ENCODE measurements at regions not wholly inside any gene's neighbourhood (a gene's known extent, or its start where the extent isn't known, plus 50 kb on each side); places are given as distances from the start of the nearest gene placed in this dataset.
"Not testable (repeated sequence)": the region's sequence is repeated elsewhere in the genome, so short reads cannot be mapped to it uniquely, and the experiment has no call there.

- H3K27ac ChIP-seq (ENCODE audit: low read depth in 2 of 2, low read length in 2 of 2): no peak overlapping the region
- peaks cover 0 to 2% of the 10 kb centered on the region in 2 donors for H3K4me1 ChIP-seq (ENCODE audit: control insufficient read depth in 2 of 2, insufficient read depth in 2 of 2, low read length in 2 of 2)
These were observed 63.0 kb downstream of the HLX start for GRCh38 chr1:220942278-220942677.

GRCh38 chr1:220942914-220943313 lies 63.7 kb downstream of the HLX start:
- H3K4me3 ChIP-seq (ENCODE audit: low read length in 2 of 2); H3K9me3 ChIP-seq (ENCODE audit: control insufficient read depth in 2 of 2, low read length in 2 of 2); H3K27ac ChIP-seq (ENCODE audit: low read depth in 2 of 2, low read length in 2 of 2); H3K36me3 ChIP-seq (ENCODE audit: control insufficient read depth in 2 of 2, insufficient read depth in 2 of 2, low read length in 2 of 2); H3K9ac ChIP-seq (ENCODE audit: low read depth in 1 of 2, low read length in 2 of 2); H3K27me3 ChIP-seq (ENCODE audit: control insufficient read depth in 2 of 2, insufficient read depth in 2 of 2, low read length in 2 of 2); H3K4me1 ChIP-seq (ENCODE audit: control insufficient read depth in 2 of 2, insufficient read depth in 2 of 2, low read length in 2 of 2): not testable (repeated sequence)

More at GRCh38 chr1:220942278-220942677, 63.0 kb downstream of the HLX start:
- no peak overlapping the region for H3K9ac ChIP-seq (ENCODE audit: low read depth in 1 of 2, low read length in 2 of 2)
- H3K4me3 ChIP-seq (ENCODE audit: low read length in 2 of 2): no peak overlapping the region
- no peaks in the 10 kb centered on the region for H3K9me3 ChIP-seq (ENCODE audit: control insufficient read depth in 2 of 2, low read length in 2 of 2)
- no peaks in the 10 kb centered on the region for H3K36me3 ChIP-seq (ENCODE audit: control insufficient read depth in 2 of 2, insufficient read depth in 2 of 2, low read length in 2 of 2)
- no peaks in the 10 kb centered on the region for H3K27me3 ChIP-seq (ENCODE audit: control insufficient read depth in 2 of 2, insufficient read depth in 2 of 2, low read length in 2 of 2)

GRCh38 chr1:220943319-220943996 lies 64.2 kb downstream of the HLX start:
- H3K27me3 ChIP-seq (ENCODE audit: control insufficient read depth in 2 of 2, insufficient read depth in 2 of 2, low read length in 2 of 2): no peaks in the 10 kb centered on the region
- H3K4me3 ChIP-seq (ENCODE audit: low read length in 2 of 2): no peak overlapping the region
- no peaks in the 10 kb centered on the region for H3K36me3 ChIP-seq (ENCODE audit: control insufficient read depth in 2 of 2, insufficient read depth in 2 of 2, low read length in 2 of 2)
- no peak overlapping the region for H3K27ac ChIP-seq (ENCODE audit: low read depth in 2 of 2, low read length in 2 of 2)
- no peaks in the 10 kb centered on the region for H3K9me3 ChIP-seq (ENCODE audit: control insufficient read depth in 2 of 2, low read length in 2 of 2)
- H3K4me1 ChIP-seq (ENCODE audit: control insufficient read depth in 2 of 2, insufficient read depth in 2 of 2, low read length in 2 of 2): peaks cover 0 to 2% of the 10 kb centered on the region in 2 donors
- H3K9ac ChIP-seq (ENCODE audit: low read depth in 1 of 2, low read length in 2 of 2): no peak overlapping the region

- Histone ChIP-seq H3K9me3 (ENCODE audit: control insufficient read depth in 2 of 2, low read length in 2 of 2) (no peaks in the 10 kb centered on the region), H3K9ac (ENCODE audit: low read depth in 1 of 2, low read length in 2 of 2) (no peak overlapping the region), H3K4me1 (ENCODE audit: control insufficient read depth in 2 of 2, insufficient read depth in 2 of 2, low read length in 2 of 2) (no peaks in the 10 kb centered on the region), H3K27me3 (ENCODE audit: control insufficient read depth in 2 of 2, insufficient read depth in 2 of 2, low read length in 2 of 2) (no peaks in the 10 kb centered on the region), H3K36me3 (ENCODE audit: control insufficient read depth in 2 of 2, insufficient read depth in 2 of 2, low read length in 2 of 2) (no peaks in the 10 kb centered on the region), H3K27ac (ENCODE audit: low read depth in 2 of 2, low read length in 2 of 2) (no peak overlapping the region), H3K4me3 (ENCODE audit: low read length in 2 of 2) (no peak overlapping the region)
These were observed 71.3 kb downstream of the HLX start for GRCh38 chr1:220950576-220950975.

- no peak overlapping the region for H3K4me3 ChIP-seq (ENCODE audit: low read length in 2 of 2)
- H3K9ac ChIP-seq (ENCODE audit: low read depth in 1 of 2, low read length in 2 of 2): no peak overlapping the region
- H3K4me1 ChIP-seq (ENCODE audit: control insufficient read depth in 2 of 2, insufficient read depth in 2 of 2, low read length in 2 of 2): no peaks in the 10 kb centered on the region
- no peak overlapping the region for H3K27ac ChIP-seq (ENCODE audit: low read depth in 2 of 2, low read length in 2 of 2)
- H3K27me3 ChIP-seq (ENCODE audit: control insufficient read depth in 2 of 2, insufficient read depth in 2 of 2, low read length in 2 of 2): no peaks in the 10 kb centered on the region
- no peaks in the 10 kb centered on the region for H3K9me3 ChIP-seq (ENCODE audit: control insufficient read depth in 2 of 2, low read length in 2 of 2)
- H3K36me3 ChIP-seq (ENCODE audit: control insufficient read depth in 2 of 2, insufficient read depth in 2 of 2, low read length in 2 of 2): no peaks in the 10 kb centered on the region
These were observed 73.9 kb downstream of the HLX start for GRCh38 chr1:220952961-220953643.

- Histone ChIP-seq H3K9ac (ENCODE audit: low read depth in 1 of 2, low read length in 2 of 2) (no peak overlapping the region), H3K9me3 (ENCODE audit: control insufficient read depth in 2 of 2, low read length in 2 of 2) (no peaks in the 10 kb centered on the region), H3K4me3 (ENCODE audit: low read length in 2 of 2) (no peak overlapping the region), H3K36me3 (ENCODE audit: control insufficient read depth in 2 of 2, insufficient read depth in 2 of 2, low read length in 2 of 2) (no peaks in the 10 kb centered on the region), H3K27ac (ENCODE audit: low read depth in 2 of 2, low read length in 2 of 2) (no peak overlapping the region), H3K27me3 (ENCODE audit: control insufficient read depth in 2 of 2, insufficient read depth in 2 of 2, low read length in 2 of 2) (no peaks in the 10 kb centered on the region), H3K4me1 (ENCODE audit: control insufficient read depth in 2 of 2, insufficient read depth in 2 of 2, low read length in 2 of 2) (no peaks in the 10 kb centered on the region)
These were observed 75.3 kb downstream of the HLX start for GRCh38 chr1:220954321-220955075.

GRCh38 chr1:220955116-220955515 lies 75.9 kb downstream of the HLX start:
- Histone ChIP-seq H3K36me3 (ENCODE audit: control insufficient read depth in 2 of 2, insufficient read depth in 2 of 2, low read length in 2 of 2) (no peaks in the 10 kb centered on the region), H3K4me1 (ENCODE audit: control insufficient read depth in 2 of 2, insufficient read depth in 2 of 2, low read length in 2 of 2) (no peaks in the 10 kb centered on the region), H3K27ac (ENCODE audit: low read depth in 2 of 2, low read length in 2 of 2) (no peak overlapping the region), H3K9me3 (ENCODE audit: control insufficient read depth in 2 of 2, low read length in 2 of 2) (no peaks in the 10 kb centered on the region), H3K27me3 (ENCODE audit: control insufficient read depth in 2 of 2, insufficient read depth in 2 of 2, low read length in 2 of 2) (no peaks in the 10 kb centered on the region), H3K9ac (ENCODE audit: low read depth in 1 of 2, low read length in 2 of 2) (no peak overlapping the region), H3K4me3 (ENCODE audit: low read length in 2 of 2) (no peak overlapping the region)

GRCh38 chr1:220956501-220957232 lies 77.4 kb downstream of the HLX start:
- H3K27ac ChIP-seq (ENCODE audit: low read depth in 2 of 2, low read length in 2 of 2): no peak overlapping the region
- H3K4me3 ChIP-seq (ENCODE audit: low read length in 2 of 2): no peak overlapping the region
- H3K36me3 ChIP-seq (ENCODE audit: control insufficient read depth in 2 of 2, insufficient read depth in 2 of 2, low read length in 2 of 2): no peaks in the 10 kb centered on the region
- no peaks in the 10 kb centered on the region for H3K9me3 ChIP-seq (ENCODE audit: control insufficient read depth in 2 of 2, low read length in 2 of 2)
- H3K4me1 ChIP-seq (ENCODE audit: control insufficient read depth in 2 of 2, insufficient read depth in 2 of 2, low read length in 2 of 2): no peaks in the 10 kb centered on the region
- no peaks in the 10 kb centered on the region for H3K27me3 ChIP-seq (ENCODE audit: control insufficient read depth in 2 of 2, insufficient read depth in 2 of 2, low read length in 2 of 2)
- no peak overlapping the region for H3K9ac ChIP-seq (ENCODE audit: low read depth in 1 of 2, low read length in 2 of 2)

GRCh38 chr1:220957233-220957605 lies 78.0 kb downstream of the HLX start:
- Histone ChIP-seq H3K4me3 (ENCODE audit: low read length in 2 of 2) (no peak overlapping the region), H3K4me1 (ENCODE audit: control insufficient read depth in 2 of 2, insufficient read depth in 2 of 2, low read length in 2 of 2) (no peaks in the 10 kb centered on the region), H3K27ac (ENCODE audit: low read depth in 2 of 2, low read length in 2 of 2) (no peak overlapping the region), H3K9ac (ENCODE audit: low read depth in 1 of 2, low read length in 2 of 2) (no peak overlapping the region), H3K9me3 (ENCODE audit: control insufficient read depth in 2 of 2, low read length in 2 of 2) (no peaks in the 10 kb centered on the region), H3K27me3 (ENCODE audit: control insufficient read depth in 2 of 2, insufficient read depth in 2 of 2, low read length in 2 of 2) (no peaks in the 10 kb centered on the region), H3K36me3 (ENCODE audit: control insufficient read depth in 2 of 2, insufficient read depth in 2 of 2, low read length in 2 of 2) (no peaks in the 10 kb centered on the region)

GRCh38 chr1:220958234-220958633 lies 79.0 kb downstream of the HLX start:
- no peaks in the 10 kb centered on the region for H3K36me3 ChIP-seq (ENCODE audit: control insufficient read depth in 2 of 2, insufficient read depth in 2 of 2, low read length in 2 of 2)
- no peak overlapping the region for H3K9ac ChIP-seq (ENCODE audit: low read depth in 1 of 2, low read length in 2 of 2)

More at GRCh38 chr1:220958234-220958633, 79.0 kb downstream of the HLX start:
- no peak overlapping the region for H3K27ac ChIP-seq (ENCODE audit: low read depth in 2 of 2, low read length in 2 of 2)
- H3K4me1 ChIP-seq (ENCODE audit: control insufficient read depth in 2 of 2, insufficient read depth in 2 of 2, low read length in 2 of 2): no peaks in the 10 kb centered on the region
- no peaks in the 10 kb centered on the region for H3K9me3 ChIP-seq (ENCODE audit: control insufficient read depth in 2 of 2, low read length in 2 of 2)
- no peaks in the 10 kb centered on the region for H3K27me3 ChIP-seq (ENCODE audit: control insufficient read depth in 2 of 2, insufficient read depth in 2 of 2, low read length in 2 of 2)
- no peak overlapping the region for H3K4me3 ChIP-seq (ENCODE audit: low read length in 2 of 2)
